Breast epithelium (tissue), 3 donors: ENCODE measurements at regions not wholly inside any gene's neighbourhood (a gene's known extent, or its start where the extent isn't known, plus 50 kb on each side); places are given as distances from the start of the nearest gene placed in this dataset.

Source experiments
- CTCF ChIP-seq, 3 donors: fragments of 450-650 bp; IDR thresholded peaks; one replicate each; pipeline ENCODE4 v1.5.1; 2016 to 2017; ENCODE audit warnings: antibody characterized with exemption in 3 of 3, mild to moderate bottlenecking in 3 of 3, moderate library complexity in 3 of 3
- POLR2A ChIP-seq: fragments of 450-650 bp; IDR thresholded peaks from one replicate; pipeline ENCODE4 v1.6.1; 2016; ENCODE audit warnings: antibody characterized with exemption, mild to moderate bottlenecking, moderate library complexity

DNA sequence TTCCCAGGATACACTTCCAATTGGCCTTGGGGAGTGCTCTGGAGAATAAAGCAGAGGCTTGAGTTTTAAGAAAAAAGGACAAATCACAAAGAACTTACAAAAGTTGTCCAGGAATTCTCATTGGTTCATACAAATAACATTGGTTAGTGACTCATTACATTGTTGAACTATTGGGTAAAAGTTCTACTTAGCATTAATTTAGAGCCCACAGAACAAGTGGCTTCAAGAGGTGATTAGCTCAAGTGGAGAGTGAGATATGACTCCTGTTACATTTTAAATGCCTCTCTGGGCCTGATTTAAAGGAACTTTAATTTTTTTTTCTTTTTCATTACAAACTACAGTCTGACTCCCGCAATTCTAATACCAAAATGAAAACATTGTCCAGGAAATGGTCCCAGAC lies 72.9 kb downstream of the ASCL4 start:
- TF ChIP-seq CTCF (IDR thresholded peaks at IDR 0.05) (no peak), POLR2A (no peak)
